Esophagus squamous epithelium (tissue), 5 donors: ENCODE measurements at regions not wholly inside any gene's neighbourhood (a gene's known extent, or its start where the extent isn't known, plus 50 kb on each side); places are given as distances from the start of the nearest gene placed in this dataset.

Experiments
- DNase-seq: peaks from one replicate; lab custom pipeline; 2025; lab: John Stamatoyannopoulos, UW
- H3K27ac ChIP-seq, 4 donors: fragments of 200-600 bp; sonication (generic); one replicate each; pipeline ENCODE4 v1.5.1; 2016 to 2019; ENCODE audit warnings: mild to moderate bottlenecking in 1 of 4
- H3K27me3 ChIP-seq, 4 donors: fragments of 200-600 bp; sonication (generic); 1 replicate in 3 of 4; 2 replicates in 1 of 4; pipeline versions ENCODE4 v1.5.1 to v1.6.0; 2017 to 2021; ENCODE audit warnings: antibody characterized with exemption in 1 of 4
- H3K36me3 ChIP-seq, 3 donors: fragments of 200-600 bp; sonication (generic); one replicate each; pipeline ENCODE4 v1.5.1; 2016 to 2019
- H3K4me1 ChIP-seq, 3 donors: fragments of 200-600 bp; sonication (generic); one replicate each; pipeline ENCODE4 v1.5.1; 2017 to 2019
- H3K4me3 ChIP-seq, 4 donors: fragments of 200-600 bp; sonication (generic); 1 replicate in 3 of 4; 2 replicates in 1 of 4; pipeline ENCODE4 v1.5.1; 2016 to 2019; ENCODE audit warnings: mild to moderate bottlenecking in 2 of 4, moderate library complexity in 1 of 4
- H3K9me3 ChIP-seq, 3 donors: fragments of 200-600 bp; sonication (generic); one replicate each; pipeline ENCODE4 v1.5.1; 2016 to 2019
- POLR2A ChIP-seq, 4 donors: fragments of 450-650 bp; IDR thresholded peaks; one replicate each; pipeline ENCODE4 v1.6.1; 2017; ENCODE audit warnings: antibody characterized with exemption in 4 of 4, mild to moderate bottlenecking in 4 of 4, moderate library complexity in 3 of 4
- WGBS, 2 donors: methylation state at CpG; one replicate each; pipeline ENCODE4 v1.1.5; 2018; 5-methylcytosine and 5-hydroxymethylcytosine counted together
- intact Hi-C: fragments of 100-400 bp; cut with DNase I; formaldehyde crosslinking; loops from one replicate; pipeline ENCODE4 v1.15.0; 2022
- TF ChIP-seq, protein P1 (sequence below), 6 experiments: fragments of 450-650 bp in 4 of 6; fragments of 200-600 bp in 2 of 6; sonication (generic) in 2 of 6; IDR thresholded peaks; one replicate each; pipeline ENCODE4 v1.5.1; 2016 to 2019; ENCODE audit warnings: antibody characterized with exemption in 6 of 6, mild to moderate bottlenecking in 4 of 6, moderate library complexity in 4 of 6
- donor health status: DM: yes; HTN: yes; CAD: no.

DNA sequence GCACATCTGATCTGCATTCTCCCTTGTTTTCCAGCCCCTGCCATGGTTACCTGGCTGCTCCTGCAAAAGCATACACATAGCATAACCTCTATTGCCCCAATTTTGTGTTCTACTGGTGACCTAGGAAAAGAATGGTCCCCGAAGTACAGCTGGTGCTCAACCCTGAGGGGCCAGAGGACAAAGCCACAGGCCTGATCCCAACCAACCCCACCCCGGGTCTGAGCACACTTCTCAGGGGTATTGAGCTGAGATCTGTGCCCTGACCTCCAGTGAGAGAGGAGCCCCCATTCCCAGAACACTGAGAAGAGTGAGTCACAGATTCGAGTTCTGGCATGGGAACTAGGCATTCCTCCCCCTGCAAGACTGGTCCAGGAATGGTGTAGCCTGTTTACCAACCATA lies 465.5 kb upstream of the ACTRT1 start:
- Histone ChIP-seq H3K27me3 (no peaks in the 10 kb centered on the region), H3K27ac (no peak overlapping the region), H3K4me3 (no peak overlapping the region), H3K4me1 (no peaks in the 10 kb centered on the region), H3K36me3 (no peaks in the 10 kb centered on the region), H3K9me3 (no peaks in the 10 kb centered on the region)
- no peak for DNase-seq
- no peak for TF ChIP-seq POLR2A (IDR thresholded peaks at IDR 0.05)
- TF ChIP-seq, protein P1, sequence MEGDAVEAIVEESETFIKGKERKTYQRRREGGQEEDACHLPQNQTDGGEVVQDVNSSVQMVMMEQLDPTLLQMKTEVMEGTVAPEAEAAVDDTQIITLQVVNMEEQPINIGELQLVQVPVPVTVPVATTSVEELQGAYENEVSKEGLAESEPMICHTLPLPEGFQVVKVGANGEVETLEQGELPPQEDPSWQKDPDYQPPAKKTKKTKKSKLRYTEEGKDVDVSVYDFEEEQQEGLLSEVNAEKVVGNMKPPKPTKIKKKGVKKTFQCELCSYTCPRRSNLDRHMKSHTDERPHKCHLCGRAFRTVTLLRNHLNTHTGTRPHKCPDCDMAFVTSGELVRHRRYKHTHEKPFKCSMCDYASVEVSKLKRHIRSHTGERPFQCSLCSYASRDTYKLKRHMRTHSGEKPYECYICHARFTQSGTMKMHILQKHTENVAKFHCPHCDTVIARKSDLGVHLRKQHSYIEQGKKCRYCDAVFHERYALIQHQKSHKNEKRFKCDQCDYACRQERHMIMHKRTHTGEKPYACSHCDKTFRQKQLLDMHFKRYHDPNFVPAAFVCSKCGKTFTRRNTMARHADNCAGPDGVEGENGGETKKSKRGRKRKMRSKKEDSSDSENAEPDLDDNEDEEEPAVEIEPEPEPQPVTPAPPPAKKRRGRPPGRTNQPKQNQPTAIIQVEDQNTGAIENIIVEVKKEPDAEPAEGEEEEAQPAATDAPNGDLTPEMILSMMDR (IDR thresholded peaks at IDR 0.05), result no peak
- WGBS, 2 donors, result 72% methylated on average over 3 of the region's 3 CpGs; no CpG with 5 or more reads in 1 of the 2 donors
- intact Hi-C loops, result no loop called here

DNA sequence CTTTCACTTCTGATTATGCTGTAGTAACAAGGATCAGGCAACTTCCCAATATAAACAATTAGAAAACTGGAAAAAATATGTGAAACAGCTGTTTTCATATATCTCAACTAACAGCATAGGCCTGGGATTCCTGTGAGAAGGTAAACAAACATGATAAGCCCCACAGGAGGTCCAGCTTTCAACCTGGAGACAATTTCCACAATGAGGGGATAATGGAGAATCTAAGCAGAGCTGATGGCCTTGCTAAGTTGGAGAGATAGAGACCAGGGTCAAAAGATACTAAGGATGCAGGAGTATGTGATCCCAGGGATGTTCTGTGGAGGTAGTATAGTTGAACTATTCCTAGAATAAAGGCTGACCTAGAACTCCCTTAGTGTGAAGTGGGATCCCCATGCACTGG lies 452.3 kb upstream of the ACTRT1 start:
- TF ChIP-seq, protein P1 (IDR thresholded peaks at IDR 0.05), result no peak
- no peak for TF ChIP-seq POLR2A (IDR thresholded peaks at IDR 0.05)
- Histone ChIP-seq H3K27me3 (no peaks in the 10 kb centered on the region), H3K9me3 (no peaks in the 10 kb centered on the region), H3K4me3 (no peak overlapping the region), H3K27ac (no peak overlapping the region), H3K4me1 (no peaks in the 10 kb centered on the region), H3K36me3 (no peaks in the 10 kb centered on the region)
- intact Hi-C loops, result no loop called here
- no peak for DNase-seq

DNA sequence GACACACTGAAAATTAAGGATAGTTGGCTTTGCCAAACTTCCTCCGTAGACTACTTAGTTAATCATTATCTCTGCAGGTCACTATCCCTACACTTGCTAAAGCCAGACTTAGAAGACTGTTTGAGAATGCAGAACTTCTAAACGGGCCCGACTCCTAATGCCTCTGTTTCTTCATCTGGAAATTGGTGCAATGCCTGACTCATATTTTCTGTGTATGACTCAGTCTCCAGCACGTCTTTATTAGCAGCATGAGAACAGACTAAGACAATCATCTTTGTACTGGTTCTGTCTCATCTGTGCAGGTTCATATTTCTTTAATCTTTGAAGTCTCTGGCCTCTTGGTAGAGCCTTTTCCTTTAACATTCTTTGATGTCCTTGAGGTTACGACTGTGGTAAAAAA lies 411.9 kb upstream of the ACTRT1 start:
- Histone ChIP-seq H3K36me3 (no peaks in the 10 kb centered on the region), H3K27me3 (no peaks in the 10 kb centered on the region), H3K9me3 (no peaks in the 10 kb centered on the region), H3K4me3 (no peak overlapping the region), H3K4me1 (no peaks in the 10 kb centered on the region), H3K27ac (no peak overlapping the region)
- intact Hi-C loops, result no loop called here
- no peak for TF ChIP-seq POLR2A (IDR thresholded peaks at IDR 0.05)
- TF ChIP-seq, protein P1 (IDR thresholded peaks at IDR 0.05), result no peak
- no peak for DNase-seq
- WGBS, 2 donors, result 50 to 61% methylated on average over 4 to 5 of the region's 5 CpGs

DNA sequence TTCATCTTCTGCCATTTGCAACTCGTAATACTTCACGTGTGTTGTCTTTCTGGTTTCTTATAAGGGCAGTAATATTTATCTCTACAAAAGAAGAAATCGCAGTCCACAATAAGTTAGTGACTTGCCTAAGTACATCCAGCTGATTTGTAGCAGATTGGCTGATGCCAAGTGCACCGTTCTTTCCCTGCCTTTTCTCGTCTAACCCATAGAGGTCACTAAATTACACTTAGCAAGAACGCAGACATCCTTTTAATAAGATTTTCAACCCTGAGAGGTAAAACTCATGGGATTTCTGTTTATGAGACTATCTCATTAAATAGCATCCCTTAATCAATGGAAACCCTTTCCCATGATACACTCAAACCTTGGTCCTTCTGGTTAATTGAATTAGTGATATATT lies 408.6 kb upstream of the ACTRT1 start:
- no peak overlapping the region for H3K27ac ChIP-seq
- no peaks in the 10 kb centered on the region for H3K36me3 ChIP-seq
- no peak for DNase-seq
- intact Hi-C loops, result no loop called here
- no peaks in the 10 kb centered on the region for H3K27me3 ChIP-seq
- WGBS, 2 donors, result 37 to 66% methylated on average over 6 of the region's 6 CpGs
- no peaks in the 10 kb centered on the region for H3K4me1 ChIP-seq
- H3K9me3 ChIP-seq, result no peaks in the 10 kb centered on the region
- no peak overlapping the region for H3K4me3 ChIP-seq
- TF ChIP-seq, protein P1 (IDR thresholded peaks at IDR 0.05), result no peak
- TF ChIP-seq POLR2A (IDR thresholded peaks at IDR 0.05), result no peak

DNA sequence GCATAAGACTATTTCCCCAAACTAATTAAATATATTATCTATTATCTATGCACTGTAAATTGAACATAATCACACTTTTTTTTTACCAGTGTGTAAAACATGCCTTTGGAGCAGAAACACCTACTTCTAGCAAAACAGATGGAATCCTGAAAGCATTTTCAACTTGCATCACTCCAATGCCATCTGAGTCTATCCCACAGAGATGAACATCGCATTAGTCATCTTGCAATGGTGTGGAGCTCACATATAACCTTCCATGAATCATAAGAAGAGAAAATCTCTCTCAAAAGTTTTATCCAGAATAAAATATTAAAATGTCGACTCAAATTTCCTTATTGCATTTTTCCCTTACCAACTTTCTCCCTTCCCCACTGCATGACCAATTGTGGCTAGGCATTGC lies 406.7 kb upstream of the ACTRT1 start:
- intact Hi-C loops, result no loop called here
- DNase-seq, result no peak
- Histone ChIP-seq H3K27ac (no peak overlapping the region), H3K9me3 (no peaks in the 10 kb centered on the region), H3K4me1 (no peaks in the 10 kb centered on the region), H3K36me3 (no peaks in the 10 kb centered on the region), H3K27me3 (no peaks in the 10 kb centered on the region), H3K4me3 (no peak overlapping the region)
- no peak for TF ChIP-seq POLR2A (IDR thresholded peaks at IDR 0.05)
- TF ChIP-seq, protein P1 (IDR thresholded peaks at IDR 0.05), result no peak
- WGBS, 2 donors, result 53 to 63% methylated on average over 2 of the region's 2 CpGs
